Hepatocyte (in vitro differentiated cells): ENCODE measurements at regions not wholly inside any gene's neighbourhood (a gene's known extent, or its start where the extent isn't known, plus 50 kb on each side); places are given as distances from the start of the nearest gene placed in this dataset.

Experiments used
- DNase-seq: peaks from one replicate; pipeline ENCODE4 v3.0.0-alpha.2; 2016; ENCODE audit warnings: low spot score
- H2AFZ ChIP-seq: fragments of 200-600 bp; sonication (generic); 2 replicates; pipeline ENCODE4 v1.6.0; 2016; ENCODE audit warnings: antibody characterized with exemption, mild to moderate bottlenecking
- H3K27ac ChIP-seq: fragments of 200-600 bp; sonication (generic); 2 replicates; pipeline ENCODE4 v1.5.1; 2016; ENCODE audit warnings: mild to moderate bottlenecking
- H3K27me3 ChIP-seq: fragments of 200-600 bp; sonication (generic); 2 replicates; pipeline ENCODE4 v1.6.1; 2016
- H3K36me3 ChIP-seq: fragments of 200-600 bp; sonication (generic); replicated peaks from 2 replicates; pipeline ENCODE4 v1.5.1; 2016; ENCODE audit warnings: low read depth; ENCODE audit not compliant: insufficient read depth
- H3K4me1 ChIP-seq: fragments of 200-600 bp; sonication (generic); 2 replicates; pipeline ENCODE4 v1.5.1; 2016; ENCODE audit warnings: mild to moderate bottlenecking, moderate library complexity; ENCODE audit not compliant: insufficient read depth
- H3K4me2 ChIP-seq: fragments of 200-600 bp; sonication (generic); 2 replicates; pipeline ENCODE4 v1.6.0; 2016
- H3K4me3 ChIP-seq: fragments of 200-600 bp; sonication (generic); 2 replicates; pipeline ENCODE4 v1.5.1; 2016; ENCODE audit warnings: mild to moderate bottlenecking
- H3K79me2 ChIP-seq: fragments of 200-600 bp; sonication (generic); 2 replicates; pipeline ENCODE4 v1.6.0; 2017; ENCODE audit warnings: mild to moderate bottlenecking
- H3K9me2 ChIP-seq: fragments of 200-600 bp; sonication (generic); replicated peaks from 2 replicates; pipeline ENCODE4 v1.6.0; 2017; ENCODE audit warnings: mild to moderate bottlenecking; ENCODE audit not compliant: insufficient read depth
- H3K9me3 ChIP-seq: fragments of 200-600 bp; sonication (generic); 2 replicates; pipeline ENCODE4 v1.5.1; 2016; ENCODE audit warnings: low read depth, mild to moderate bottlenecking
- H4K20me1 ChIP-seq: fragments of 200-600 bp; sonication (generic); 2 replicates; pipeline ENCODE4 v1.6.0; 2016; ENCODE audit warnings: mild to moderate bottlenecking; ENCODE audit not compliant: insufficient read depth, poor library complexity, severe bottlenecking
- CTCF ChIP-seq: fragments of 200-600 bp; sonication (generic); IDR thresholded peaks from 2 replicates; pipeline ENCODE4 v1.5.1; 2016; ENCODE audit warnings: antibody characterized with exemption, mild to moderate bottlenecking; ENCODE audit not compliant: poor library complexity
- EZH2 ChIP-seq: fragments of 200-600 bp; sonication (generic); IDR thresholded peaks from 2 replicates; pipeline ENCODE4 v1.6.1; 2016; ENCODE audit warnings: antibody characterized with exemption, mild to moderate bottlenecking, borderline replicate concordance
- EZH2phosphoT487 ChIP-seq: fragments of 200-600 bp; sonication (generic); IDR thresholded peaks from one replicate; pipeline ENCODE4 v1.6.1; 2018; ENCODE audit warnings: antibody characterized with exemption, mild to moderate bottlenecking, low read depth, moderate library complexity; ENCODE audit not compliant: unreplicated experiment, severe bottlenecking
- WGBS: methylation state at CpG from one replicate; pipeline ENCODE4 v1.1.6; 2016; ENCODE audit warnings: low lambda C conversion rate; ENCODE audit errors: missing lambda C conversion rate; 5-methylcytosine and 5-hydroxymethylcytosine counted together

DNA sequence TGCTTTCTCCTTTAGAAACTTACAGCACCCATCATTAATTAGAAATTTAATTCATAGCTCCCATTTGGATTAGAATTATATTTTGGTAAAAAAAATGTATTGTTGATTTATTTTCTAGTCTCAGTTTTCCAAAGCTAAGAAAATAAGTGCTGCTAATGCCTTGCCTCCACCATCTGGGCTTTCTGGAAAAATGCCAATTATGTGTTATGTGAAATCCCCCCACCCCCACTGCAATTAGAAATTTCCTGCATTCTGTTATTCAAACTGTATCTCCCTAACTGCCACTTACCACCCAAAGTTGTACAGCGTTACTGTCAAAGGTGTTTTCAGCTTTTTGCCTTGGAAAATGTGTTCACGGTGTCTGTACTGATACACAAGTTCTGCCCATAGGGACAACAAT, 617.2 kb upstream of the UBE2E2 start:
- H3K36me3 ChIP-seq: no peaks in the 10 kb centered on the region
- TF ChIP-seq CTCF: no peak
- TF ChIP-seq EZH2: no peak
- TF ChIP-seq EZH2phosphoT487: no peak
- H4K20me1 ChIP-seq: no peaks in the 10 kb centered on the region
- no peak overlapping the region for H3K4me2 ChIP-seq
- no peaks in the 10 kb centered on the region for H3K79me2 ChIP-seq
- no peaks in the 10 kb centered on the region for H3K27me3 ChIP-seq
- WGBS: 88% methylated on average over 2 of the region's 2 CpGs
- no peak for DNase-seq
- no peak overlapping the region for H2AFZ ChIP-seq
- H3K4me1 ChIP-seq: peaks cover 9% of the 10 kb centered on the region
- no peak overlapping the region for H3K27ac ChIP-seq
- H3K9me2 ChIP-seq: no peaks in the 10 kb centered on the region
- H3K9me3 ChIP-seq: no peaks in the 10 kb centered on the region
- H3K4me3 ChIP-seq: no peak overlapping the region

DNA sequence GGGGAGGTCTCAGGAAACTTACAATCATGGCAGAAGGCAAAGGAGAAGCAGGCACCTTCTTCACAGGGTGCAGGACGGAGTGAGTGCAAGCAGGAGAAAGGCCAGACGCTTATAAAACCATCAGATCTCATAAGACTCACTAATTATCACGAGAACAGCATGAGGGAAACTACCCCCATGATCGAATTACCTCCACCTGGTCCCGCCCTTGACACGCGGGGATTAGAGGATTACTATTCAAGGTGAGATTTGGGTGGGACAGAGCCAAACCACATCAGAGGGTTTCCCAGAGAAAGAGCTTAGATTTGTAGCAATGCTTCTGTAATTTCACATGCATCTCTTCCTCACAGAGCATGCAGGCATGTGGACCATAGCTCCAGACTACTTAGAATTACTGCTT, 615.7 kb upstream of the UBE2E2 start:
- Histone ChIP-seq H3K9me2 (no peaks in the 10 kb centered on the region), H2AFZ (no peak overlapping the region), H4K20me1 (no peaks in the 10 kb centered on the region), H3K27me3 (no peaks in the 10 kb centered on the region), H3K4me3 (no peak overlapping the region), H3K4me1 (no peaks in the 10 kb centered on the region), H3K4me2 (no peak overlapping the region), H3K79me2 (no peaks in the 10 kb centered on the region), H3K36me3 (no peaks in the 10 kb centered on the region), H3K27ac (no peak overlapping the region), H3K9me3 (no peaks in the 10 kb centered on the region)
- TF ChIP-seq EZH2phosphoT487: no peak
- TF ChIP-seq EZH2: no peak
- TF ChIP-seq CTCF: no peak
- no peak for DNase-seq
- WGBS: 58% methylated on average over 7 of the region's 7 CpGs

DNA sequence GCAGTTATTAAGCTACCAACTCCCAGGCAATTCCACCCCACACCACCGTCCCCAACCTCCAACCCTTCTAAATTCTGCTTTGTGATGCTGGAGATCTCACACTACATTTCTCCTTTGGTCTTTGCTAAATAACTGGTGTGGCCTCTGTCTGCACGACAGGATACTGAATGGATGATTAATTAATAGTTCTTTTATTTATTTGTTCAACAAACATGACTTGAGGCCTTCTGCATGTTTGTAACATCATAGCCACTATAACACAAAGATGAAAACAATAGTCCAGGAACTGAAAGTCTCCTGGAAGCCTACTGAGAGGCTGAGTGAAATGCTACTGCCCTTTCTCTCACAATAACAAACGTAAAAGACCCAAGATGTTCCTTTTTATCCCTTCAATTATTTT, 609.5 kb upstream of the UBE2E2 start:
- Histone ChIP-seq H3K9me2 (no peaks in the 10 kb centered on the region), H4K20me1 (no peaks in the 10 kb centered on the region), H3K36me3 (no peaks in the 10 kb centered on the region), H3K79me2 (no peaks in the 10 kb centered on the region), H3K4me1 (no peaks in the 10 kb centered on the region), H3K9me3 (no peaks in the 10 kb centered on the region), H2AFZ (no peak overlapping the region), H3K4me3 (no peak overlapping the region), H3K4me2 (no peak overlapping the region), H3K27ac (no peak overlapping the region), H3K27me3 (no peaks in the 10 kb centered on the region)
- no peak for TF ChIP-seq EZH2
- 52% methylated on average over 3 of the region's 3 CpGs for WGBS
- no peak for DNase-seq

GRCh38 chr3:22594990-22595389, 608.1 kb upstream of the UBE2E2 start:
- no peaks in the 10 kb centered on the region for H3K36me3 ChIP-seq
- H4K20me1 ChIP-seq: no peaks in the 10 kb centered on the region
- H3K9me3 ChIP-seq: no peaks in the 10 kb centered on the region
- no peak overlapping the region for H3K4me3 ChIP-seq
- DNase-seq: no peak
- H3K9me2 ChIP-seq: no peaks in the 10 kb centered on the region
- TF ChIP-seq CTCF: no peak
- no peak for TF ChIP-seq EZH2phosphoT487
- no peak for TF ChIP-seq EZH2
- H3K79me2 ChIP-seq: no peaks in the 10 kb centered on the region
- H3K4me1 ChIP-seq: no peaks in the 10 kb centered on the region
- H3K27me3 ChIP-seq: no peaks in the 10 kb centered on the region
- no peak overlapping the region for H2AFZ ChIP-seq
- H3K27ac ChIP-seq: no peak overlapping the region
- no peak overlapping the region for H3K4me2 ChIP-seq
